NB4 (cell line): ENCODE measurements at regions not wholly inside any gene's neighbourhood (a gene's known extent, or its start where the extent isn't known, plus 50 kb on each side); places are given as distances from the start of the nearest gene placed in this dataset.

Experiments used
- DNase-seq: peaks from one replicate; pipeline ENCODE4 v3.0.0; 2010; ENCODE audit warnings: low read depth
- H3K4me3 ChIP-seq: one replicate; pipeline ENCODE4 v1.5.1; 2011; ENCODE audit warnings: mild to moderate bottlenecking, low read depth, low read length, moderate library complexity
- MYC ChIP-seq: IDR thresholded peaks from 2 replicates; pipeline ENCODE4 v1.6.1; 2011; ENCODE audit warnings: low read depth, low read length
- POLR2A ChIP-seq: IDR thresholded peaks from 2 replicates; pipeline ENCODE4 v1.6.1; 2011; ENCODE audit warnings: mild to moderate bottlenecking; ENCODE audit not compliant: insufficient read length; ENCODE audit errors: extremely low read depth
- TF ChIP-seq, protein P1 (sequence below): IDR thresholded peaks from one replicate; pipeline ENCODE4 v1.5.1; 2012; ENCODE audit warnings: low read depth, low read length
- TF ChIP-seq, protein P2 (sequence below): IDR thresholded peaks from 2 replicates; pipeline ENCODE4 v1.6.1; 2011; ENCODE audit warnings: low read depth, low read length

DNA sequence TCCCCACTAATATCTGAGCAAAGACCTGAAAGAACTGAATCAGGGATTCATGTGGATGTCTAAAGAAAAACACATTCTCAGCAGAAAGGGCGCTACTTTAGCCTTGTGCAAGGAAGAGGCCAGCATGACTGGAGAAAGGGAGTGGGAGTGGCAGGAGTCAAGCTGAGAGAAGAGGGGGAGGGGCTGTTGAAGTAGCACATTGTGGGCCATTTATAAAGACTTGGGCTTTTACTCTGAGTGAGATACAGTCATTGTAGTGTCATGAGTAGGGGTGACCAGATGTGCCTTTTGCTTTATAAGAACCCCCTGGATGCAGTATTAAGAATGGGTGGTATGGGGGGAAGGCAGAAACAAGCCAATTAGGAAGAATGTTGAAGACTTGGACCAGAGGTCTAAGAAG is 452.8 kb downstream of the ENC1 start:
- TF ChIP-seq, protein P1, sequence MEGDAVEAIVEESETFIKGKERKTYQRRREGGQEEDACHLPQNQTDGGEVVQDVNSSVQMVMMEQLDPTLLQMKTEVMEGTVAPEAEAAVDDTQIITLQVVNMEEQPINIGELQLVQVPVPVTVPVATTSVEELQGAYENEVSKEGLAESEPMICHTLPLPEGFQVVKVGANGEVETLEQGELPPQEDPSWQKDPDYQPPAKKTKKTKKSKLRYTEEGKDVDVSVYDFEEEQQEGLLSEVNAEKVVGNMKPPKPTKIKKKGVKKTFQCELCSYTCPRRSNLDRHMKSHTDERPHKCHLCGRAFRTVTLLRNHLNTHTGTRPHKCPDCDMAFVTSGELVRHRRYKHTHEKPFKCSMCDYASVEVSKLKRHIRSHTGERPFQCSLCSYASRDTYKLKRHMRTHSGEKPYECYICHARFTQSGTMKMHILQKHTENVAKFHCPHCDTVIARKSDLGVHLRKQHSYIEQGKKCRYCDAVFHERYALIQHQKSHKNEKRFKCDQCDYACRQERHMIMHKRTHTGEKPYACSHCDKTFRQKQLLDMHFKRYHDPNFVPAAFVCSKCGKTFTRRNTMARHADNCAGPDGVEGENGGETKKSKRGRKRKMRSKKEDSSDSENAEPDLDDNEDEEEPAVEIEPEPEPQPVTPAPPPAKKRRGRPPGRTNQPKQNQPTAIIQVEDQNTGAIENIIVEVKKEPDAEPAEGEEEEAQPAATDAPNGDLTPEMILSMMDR = no peak
- TF ChIP-seq, protein P2, sequence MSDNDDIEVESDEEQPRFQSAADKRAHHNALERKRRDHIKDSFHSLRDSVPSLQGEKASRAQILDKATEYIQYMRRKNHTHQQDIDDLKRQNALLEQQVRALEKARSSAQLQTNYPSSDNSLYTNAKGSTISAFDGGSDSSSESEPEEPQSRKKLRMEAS = no peak
- TF ChIP-seq MYC (no peak), POLR2A (no peak)
- DNase-seq = no peak
- H3K4me3 ChIP-seq = no peak overlapping the region

DNA sequence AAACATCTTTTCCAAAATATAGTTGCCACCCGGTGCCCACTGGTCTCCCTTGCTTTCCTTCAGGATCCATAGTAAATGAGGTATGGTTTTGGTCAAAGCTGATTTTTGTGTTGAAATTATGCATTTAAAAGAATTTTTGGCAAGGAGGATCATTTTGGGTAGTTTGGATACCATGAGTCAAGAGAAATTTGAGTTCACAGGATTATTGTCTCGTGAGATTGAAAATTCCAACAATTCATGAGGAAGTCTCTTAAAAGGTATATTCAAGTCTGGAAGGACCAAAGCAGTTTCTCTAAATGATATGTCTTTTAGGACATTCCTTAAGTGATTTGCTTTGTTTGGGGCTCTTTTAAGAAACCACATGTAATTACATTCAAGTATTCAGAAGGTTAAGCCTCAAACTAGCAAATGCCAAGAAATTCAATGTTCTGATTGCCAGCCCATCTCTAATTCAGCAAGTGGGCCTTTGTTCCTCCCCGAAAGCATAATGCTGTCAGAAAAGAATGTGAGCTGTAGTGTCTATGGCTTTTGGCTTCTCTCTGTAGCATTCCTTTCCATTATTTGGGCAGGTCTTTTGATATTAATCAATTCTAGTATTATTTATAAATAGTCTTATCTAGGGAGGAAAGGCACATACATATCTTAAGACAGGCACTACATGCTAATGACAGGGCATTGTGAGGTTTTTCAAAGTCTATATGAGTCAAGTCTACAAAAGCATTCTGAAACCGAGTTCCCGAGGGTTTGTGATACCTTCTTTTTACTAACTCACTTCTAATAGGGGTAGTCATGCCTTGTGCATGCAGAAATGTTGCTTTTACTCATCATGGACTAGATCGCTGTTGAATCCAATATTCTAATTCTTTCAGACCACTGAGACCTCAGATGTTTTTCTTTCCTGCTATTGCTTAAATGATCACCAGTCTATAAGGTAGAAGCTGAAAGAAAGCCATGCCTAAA is 453.9 kb downstream of the ENC1 start:
- no peak overlapping the region for H3K4me3 ChIP-seq
- TF ChIP-seq, protein P1 = no peak
- TF ChIP-seq MYC = no peak
- TF ChIP-seq POLR2A = no peak
- TF ChIP-seq, protein P2 = no peak
- DNase-seq = no peak

DNA sequence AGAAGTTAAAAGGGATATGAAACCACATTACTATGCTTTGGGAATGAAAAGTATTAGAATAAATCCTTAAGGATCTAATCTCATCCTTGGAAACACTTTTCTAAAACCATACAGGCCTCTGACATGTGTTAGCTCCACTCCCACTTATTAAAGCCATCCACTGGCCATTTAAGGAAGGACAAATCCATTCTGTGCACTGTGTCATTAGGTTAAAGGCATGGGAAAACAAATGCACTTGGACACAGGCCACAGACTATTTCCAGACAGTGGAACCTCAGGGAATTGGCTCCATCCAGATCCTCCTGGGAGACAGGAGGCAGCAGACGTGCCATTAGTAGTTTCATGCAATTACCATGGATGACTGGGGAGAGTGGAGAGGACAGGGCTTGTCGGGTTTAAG is 454.9 kb downstream of the ENC1 start:
- TF ChIP-seq, protein P2 = no peak
- TF ChIP-seq MYC = no peak
- TF ChIP-seq, protein P1 = no peak
- TF ChIP-seq POLR2A = no peak
- no peak for DNase-seq

DNA sequence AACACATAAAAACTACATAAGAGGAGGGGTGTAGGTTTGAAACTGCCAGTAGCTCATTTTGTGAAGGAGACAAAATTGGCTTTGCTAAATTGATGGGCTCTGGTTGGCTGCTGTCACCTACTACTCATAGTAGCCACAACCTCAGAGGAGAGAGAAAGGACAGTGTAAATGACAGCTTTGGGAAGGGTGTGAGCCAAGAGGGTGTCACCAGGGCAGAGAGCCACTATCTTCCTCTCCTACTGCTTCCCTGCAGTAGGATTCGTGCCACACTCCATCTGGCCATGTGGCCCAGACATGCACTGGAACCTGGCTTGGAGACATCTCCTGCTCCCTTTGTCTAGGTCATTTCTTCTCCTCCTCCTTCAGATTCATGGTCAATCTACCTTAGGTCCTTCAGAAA is 455.9 kb downstream of the ENC1 start:
- no peak overlapping the region for H3K4me3 ChIP-seq
- TF ChIP-seq, protein P1 = no peak
- TF ChIP-seq, protein P2 = no peak
- TF ChIP-seq MYC = no peak
- no peak for TF ChIP-seq POLR2A
- DNase-seq = no peak

More for the DNA sequence above, 454.9 kb downstream of the ENC1 start:
- no peak overlapping the region for H3K4me3 ChIP-seq

DNA sequence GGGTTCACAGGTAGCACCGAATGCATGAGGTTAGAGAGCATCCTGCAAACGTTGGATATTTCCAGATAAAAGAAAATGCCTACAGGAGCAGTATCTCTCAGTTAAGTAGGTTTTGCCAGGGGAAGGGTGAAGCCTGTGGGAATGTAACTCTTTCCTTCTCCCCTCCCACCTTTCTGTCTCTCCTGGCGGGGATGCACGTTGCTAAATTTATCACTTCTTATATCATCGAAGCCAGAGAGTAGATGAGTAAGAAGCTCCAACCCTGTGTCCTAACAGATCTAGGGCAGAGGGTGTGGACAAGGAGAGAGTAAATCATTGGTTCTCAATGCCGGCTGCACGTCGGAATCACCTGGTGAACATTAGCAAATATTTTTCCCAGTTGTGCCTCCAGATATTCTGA is 457.5 kb downstream of the ENC1 start:
- TF ChIP-seq, protein P2 = no peak
- TF ChIP-seq, protein P1 = no peak
- no peak for TF ChIP-seq POLR2A
- TF ChIP-seq MYC = no peak
- DNase-seq = no peak
- no peak overlapping the region for H3K4me3 ChIP-seq
